ENCODE measurements at regions not wholly inside any gene's neighbourhood (a gene's known extent, or its start where the extent isn't known, plus 50 kb on each side); places are given as distances from the start of the nearest gene placed in this dataset.

GRCh38 chr4:138096384-138097062 is 145.6 kb downstream of the SLC7A11 start:
- TF ChIP-seq CTCF (IDR thresholded peaks at IDR 0.05; ENCODE audit: poor library complexity, severe bottlenecking) = no peak
- no peak for TF ChIP-seq MXI1 (conservative IDR thresholded peaks at IDR 0.05; ENCODE audit: poor library complexity, severe bottlenecking)
- no peak for TF ChIP-seq RAD21 (conservative IDR thresholded peaks at IDR 0.05)
- no peak for TF ChIP-seq POLR2AphosphoS5 (IDR thresholded peaks at IDR 0.05)
- TF ChIP-seq REST (IDR thresholded peaks at IDR 0.05; ENCODE audit: borderline replicate concordance) = no peak
- no peak for TF ChIP-seq EZH2 (IDR thresholded peaks at IDR 0.05; ENCODE audit: borderline replicate concordance, insufficient read depth, low read length, poor library complexity, severe bottlenecking)
- TF ChIP-seq SMC3 (conservative IDR thresholded peaks at IDR 0.05; ENCODE audit: poor library complexity) = no peak
